ENCODE measurements at regions not wholly inside any gene's neighbourhood (a gene's known extent, or its start where the extent isn't known, plus 50 kb on each side); places are given as distances from the start of the nearest gene placed in this dataset.
"Not testable (repeated sequence)": the region's sequence is repeated elsewhere in the genome, so short reads cannot be mapped to it uniquely, and the experiment has no call there.

DNA sequence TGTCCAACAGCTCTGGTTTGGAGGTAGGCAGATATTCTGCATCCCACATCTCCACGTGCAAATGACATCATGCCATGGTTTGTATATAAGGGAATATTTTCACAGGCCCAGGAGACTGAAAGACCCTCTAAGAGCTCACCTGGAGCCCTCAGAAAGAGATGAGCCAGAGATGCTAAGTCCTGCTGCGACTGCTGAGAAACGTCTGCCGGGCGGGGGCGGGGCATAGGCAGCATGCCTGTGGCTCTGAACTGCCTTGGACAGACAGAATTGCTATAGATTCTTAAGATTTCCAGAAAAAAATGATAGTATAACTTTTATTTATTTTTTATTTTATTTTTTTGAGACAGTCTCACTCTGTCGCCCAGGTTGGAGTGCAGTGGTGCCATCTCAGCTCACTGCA is 64.2 kb upstream of the METTL9 start:
- DNase-seq, result not testable (repeated sequence)

GRCh38 chr16:21536740-21537139 is 62.6 kb upstream of the METTL9 start:
- DNase-seq, result not testable (repeated sequence)

- DNase-seq, result not testable (repeated sequence)
Measured at GRCh38 chr16:21537598-21537997, 61.8 kb upstream of the METTL9 start.

DNA sequence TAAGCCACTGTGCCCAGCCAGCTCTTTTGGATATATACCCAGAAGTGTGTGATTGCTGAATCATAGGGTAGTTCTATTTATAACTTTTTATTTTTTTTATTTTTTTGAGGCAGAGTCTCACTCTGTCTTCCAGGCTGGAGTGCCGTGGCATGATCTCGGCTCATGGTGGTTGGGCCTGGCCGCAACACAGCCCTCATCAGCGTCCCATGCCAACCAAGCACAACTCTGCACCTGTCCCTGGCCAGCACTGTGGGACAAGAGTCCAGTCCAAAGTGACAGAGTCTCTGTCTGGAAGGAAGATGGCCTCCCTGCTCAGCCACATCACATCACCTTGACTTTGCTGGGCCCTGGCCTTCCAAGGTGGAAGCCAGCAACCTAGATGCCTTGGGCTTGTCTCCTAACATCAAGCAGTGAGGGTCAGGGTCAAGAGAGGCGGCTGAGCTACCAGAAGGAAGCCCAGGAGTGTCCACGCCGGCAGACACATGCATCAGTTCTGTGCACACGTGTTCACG is 60.2 kb upstream of the METTL9 start:
- DNase-seq, result not testable (repeated sequence)

DNA sequence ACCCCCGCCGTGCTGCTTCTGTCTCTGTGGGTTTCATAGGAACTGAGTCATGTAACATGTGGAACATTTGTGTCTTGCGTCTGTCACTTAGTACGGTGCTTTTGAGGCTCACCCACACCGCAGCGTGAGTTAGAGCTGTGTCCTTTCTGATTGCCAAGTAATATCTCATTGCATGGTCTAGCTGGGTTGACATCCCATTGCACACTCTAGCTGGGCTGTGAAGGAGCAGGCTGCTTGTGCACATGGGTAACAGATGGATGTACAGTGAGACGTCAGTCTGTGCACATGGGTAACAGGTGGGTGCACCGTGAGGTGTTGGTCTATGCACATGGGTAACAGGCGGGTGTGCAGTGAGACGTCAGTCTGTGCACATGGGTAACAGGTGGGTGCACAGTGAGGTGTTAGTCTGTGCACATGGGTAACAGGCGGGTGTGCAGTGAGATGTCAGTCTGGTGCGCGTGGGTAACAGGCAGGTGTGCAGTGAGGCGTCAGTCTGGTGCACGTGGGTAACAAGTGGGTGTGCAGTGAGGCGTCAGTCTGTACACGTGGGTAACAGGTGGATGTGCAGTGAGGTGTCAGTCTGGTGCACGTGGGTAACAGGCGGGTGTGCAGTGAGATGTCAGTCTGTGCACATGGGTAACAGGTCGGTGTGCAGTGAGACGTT is 58.5 kb upstream of the METTL9 start:
- not testable (repeated sequence) for DNase-seq

DNA sequence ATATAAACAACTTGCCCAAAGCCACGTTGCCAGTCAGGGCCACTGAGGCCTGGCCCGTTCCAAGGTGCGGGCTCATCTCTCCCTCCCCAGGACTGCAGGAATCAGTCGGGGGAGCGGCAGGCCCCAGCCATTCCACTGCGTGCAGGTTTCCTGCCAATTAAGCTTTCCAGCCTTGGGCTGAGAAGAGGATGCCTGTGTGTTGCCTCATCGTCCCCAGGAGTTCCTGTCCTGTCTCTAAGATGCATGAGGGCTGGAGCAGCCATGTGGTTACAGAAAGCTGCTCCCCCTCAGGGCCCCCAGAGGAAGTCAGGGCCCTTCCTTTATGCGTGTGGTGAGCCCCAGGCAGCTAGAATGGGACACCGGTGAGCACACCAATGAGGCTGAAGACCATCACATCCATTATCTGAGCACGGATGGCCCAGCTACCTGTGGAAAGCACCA is 57.7 kb upstream of the METTL9 start:
- not testable (repeated sequence) for DNase-seq

DNA sequence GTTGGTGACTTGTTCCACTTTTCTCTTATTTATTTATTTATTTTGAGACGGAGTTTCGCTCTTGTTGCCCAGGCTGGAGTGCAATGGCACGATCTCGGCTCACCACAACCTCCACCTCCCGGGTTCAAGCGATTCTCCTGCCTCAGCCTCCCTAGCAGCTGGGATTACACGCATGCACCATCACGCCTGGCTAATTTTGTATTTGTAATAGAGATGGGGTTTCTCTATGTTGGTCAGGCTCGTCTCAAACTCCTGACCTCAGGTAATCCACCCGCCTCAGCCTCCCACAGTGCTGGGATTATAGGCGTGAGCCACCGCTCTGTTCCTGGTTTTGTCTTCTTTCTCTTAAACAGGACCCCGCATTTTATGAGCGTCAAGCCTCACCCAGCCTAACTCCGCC is 57.3 kb upstream of the METTL9 start:
- not testable (repeated sequence) for DNase-seq

GRCh38 chr16:21542491-21543124 is 56.8 kb upstream of the METTL9 start:
- not testable (repeated sequence) for DNase-seq

- not testable (repeated sequence) for DNase-seq
Measured at GRCh38 chr16:21543151-21543836, 56.1 kb upstream of the METTL9 start.

- not testable (repeated sequence) for DNase-seq
Measured at GRCh38 chr16:21545664-21546326, 53.6 kb upstream of the METTL9 start.

- not testable (repeated sequence) for DNase-seq
Measured at GRCh38 chr16:21549396-21549795, 50.0 kb upstream of the METTL9 start.

Data from NCI-H526 (cell line).